GM10847 (cell line): ENCODE measurements at regions not wholly inside any gene's neighbourhood (a gene's known extent, or its start where the extent isn't known, plus 50 kb on each side); places are given as distances from the start of the nearest gene placed in this dataset.

Experiments
- POLR2A ChIP-seq: IDR thresholded peaks from 2 replicates; pipeline ENCODE4 v1.6.1; 2011; ENCODE audit not compliant: insufficient read length; ENCODE audit errors: extremely low read depth

- no peak for TF ChIP-seq POLR2A
Observed at GRCh38 chr1:173294843-173295242, 87.7 kb upstream of the TNFSF4 start.

- TF ChIP-seq POLR2A: no peak
Observed at GRCh38 chr1:173295391-173295790, 88.3 kb upstream of the TNFSF4 start.

GRCh38 chr1:173295995-173296394, 88.9 kb upstream of the TNFSF4 start:
- no peak for TF ChIP-seq POLR2A

- no peak for TF ChIP-seq POLR2A
Observed at GRCh38 chr1:173297798-173298391, 90.8 kb upstream of the TNFSF4 start.

- TF ChIP-seq POLR2A: no peak
Observed at GRCh38 chr1:173300061-173301044, 93.2 kb upstream of the TNFSF4 start.

GRCh38 chr1:173301507-173301906, 94.4 kb upstream of the TNFSF4 start:
- no peak for TF ChIP-seq POLR2A

- TF ChIP-seq POLR2A: no peak
Observed at GRCh38 chr1:173302366-173302765, 95.2 kb upstream of the TNFSF4 start.

- no peak for TF ChIP-seq POLR2A
Observed at GRCh38 chr1:173302890-173303829, 96.0 kb upstream of the TNFSF4 start.

- TF ChIP-seq POLR2A: no peak
Observed at GRCh38 chr1:173303984-173304383, 96.9 kb upstream of the TNFSF4 start.

- TF ChIP-seq POLR2A: no peak
Observed at GRCh38 chr1:173304529-173305227, 97.5 kb upstream of the TNFSF4 start.

GRCh38 chr1:173307845-173308244, 100.7 kb upstream of the TNFSF4 start:
- TF ChIP-seq POLR2A: no peak

- TF ChIP-seq POLR2A: no peak
Observed at GRCh38 chr1:173314656-173315055, 107.5 kb upstream of the TNFSF4 start.

- no peak for TF ChIP-seq POLR2A
Observed at GRCh38 chr1:173315296-173315695, 108.2 kb upstream of the TNFSF4 start.

- TF ChIP-seq POLR2A: no peak
Observed at GRCh38 chr1:173318788-173319187, 111.7 kb upstream of the TNFSF4 start.

GRCh38 chr1:173328961-173329360, 121.8 kb upstream of the TNFSF4 start:
- no peak for TF ChIP-seq POLR2A

GRCh38 chr1:173329726-173330125, 122.6 kb upstream of the TNFSF4 start:
- no peak for TF ChIP-seq POLR2A
